Panc1 (cell line): ENCODE measurements at regions not wholly inside any gene's neighbourhood (a gene's known extent, or its start where the extent isn't known, plus 50 kb on each side); places are given as distances from the start of the nearest gene placed in this dataset.

Experiments used
- CTCF ChIP-seq: fragments of 450-650 bp; IDR thresholded peaks from 2 replicates; pipeline ENCODE4 v1.5.1; 2017; ENCODE audit warnings: mild to moderate bottlenecking
- REST ChIP-seq, 2 experiments: IDR thresholded peaks; 2 replicates each; pipeline ENCODE4 v1.6.1; 2011 to 2012; ENCODE audit warnings: low read depth in 2 of 2, control low read depth in 1 of 2, low read length in 1 of 2, mild to moderate bottlenecking in 1 of 2, moderate library complexity in 1 of 2; ENCODE audit not compliant: insufficient read depth in 1 of 2
- SIN3A ChIP-seq: IDR thresholded peaks from 2 replicates; pipeline ENCODE4 v1.6.1; 2012; ENCODE audit warnings: low read depth, mild to moderate bottlenecking, low read length, moderate library complexity, borderline replicate concordance; ENCODE audit not compliant: insufficient read depth

DNA sequence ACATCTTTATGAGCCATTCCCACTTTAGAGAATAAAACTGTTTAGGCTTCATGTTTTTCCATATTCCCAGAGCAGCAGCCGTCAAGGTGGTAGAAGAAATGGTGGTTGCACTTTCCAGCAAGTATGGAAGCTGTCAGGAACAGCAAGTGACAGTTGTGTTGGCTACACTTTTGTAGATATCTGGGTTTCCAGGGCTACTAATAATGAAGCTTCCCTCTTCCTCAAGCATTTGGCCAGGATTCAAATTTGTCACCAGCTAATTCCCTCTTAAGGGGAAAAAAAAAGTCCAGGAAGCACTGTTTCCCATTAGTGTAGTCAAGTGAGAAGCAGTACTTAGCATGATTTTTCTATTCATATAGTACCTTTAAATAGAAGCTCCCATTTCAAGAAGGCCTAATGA lies 252.8 kb downstream of the IGSF11 start:
- no peak for TF ChIP-seq CTCF
- TF ChIP-seq REST (IDR thresholded peaks at IDR 0.05; ENCODE audit: insufficient read depth in 1 of 2, low read depth in 2 of 2, low read length in 1 of 2), result no peak
- no peak for TF ChIP-seq SIN3A
